WERI-Rb-1 (cell line): ENCODE measurements at regions not wholly inside any gene's neighbourhood (a gene's known extent, or its start where the extent isn't known, plus 50 kb on each side); places are given as distances from the start of the nearest gene placed in this dataset.

Source experiments
- DNase-seq: peaks from one replicate; pipeline ENCODE4 v3.0.0-alpha.2; 2020
- H3K27ac ChIP-seq: fragments of 250-450 bp; sonication (Bioruptor Pico); 2 replicates; pipeline ENCODE4 v1.5.1; 2020; ENCODE audit warnings: mild to moderate bottlenecking, moderate library complexity
- H3K27me3 ChIP-seq: fragments of 250-450 bp; sonication (Bioruptor Pico); 2 replicates; pipeline ENCODE4 v1.5.1; 2021; ENCODE audit warnings: mild to moderate bottlenecking, low read depth, moderate library complexity; ENCODE audit not compliant: insufficient read depth, severe bottlenecking
- H3K36me3 ChIP-seq: fragments of 250-450 bp; sonication (Bioruptor Pico); 2 replicates; pipeline ENCODE4 v1.5.1; 2020; ENCODE audit warnings: mild to moderate bottlenecking, moderate library complexity
- H3K4me3 ChIP-seq: 2 replicates; pipeline ENCODE4 v1.5.1; 2011; ENCODE audit warnings: low read depth, mild to moderate bottlenecking, control low read depth, low read length
- H3K9me3 ChIP-seq: fragments of 250-450 bp; sonication (Bioruptor Pico); 2 replicates; pipeline ENCODE4 v1.5.1; 2021; ENCODE audit warnings: mild to moderate bottlenecking, moderate library complexity; ENCODE audit not compliant: severe bottlenecking
- CTCF ChIP-seq: IDR thresholded peaks from 2 replicates; pipeline ENCODE4 v1.5.1; 2011; ENCODE audit warnings: low read depth, mild to moderate bottlenecking, control low read depth, inconsistent platforms, low read length

GRCh38 chr7:11895337-11895736 is 63.3 kb upstream of the THSD7A start:
- Histone ChIP-seq H3K27me3 (no peaks in the 10 kb centered on the region), H3K4me3 (no peak overlapping the region), H3K36me3 (no peaks in the 10 kb centered on the region), H3K27ac (no peak overlapping the region), H3K9me3 (no peaks in the 10 kb centered on the region)
- no peak for DNase-seq
- no peak for TF ChIP-seq CTCF

- no peak for TF ChIP-seq CTCF
- Histone ChIP-seq H3K9me3 (no peaks in the 10 kb centered on the region), H3K4me3 (no peak overlapping the region), H3K27me3 (no peaks in the 10 kb centered on the region), H3K27ac (no peak overlapping the region), H3K36me3 (no peaks in the 10 kb centered on the region)
- no peak for DNase-seq
Observed at GRCh38 chr7:11896663-11897062, 64.7 kb upstream of the THSD7A start.

GRCh38 chr7:11899247-11899646 is 67.2 kb upstream of the THSD7A start:
- DNase-seq: no peak
- no peaks in the 10 kb centered on the region for H3K36me3 ChIP-seq
- H3K9me3 ChIP-seq: no peaks in the 10 kb centered on the region
- no peak overlapping the region for H3K27ac ChIP-seq
- TF ChIP-seq CTCF: no peak
- H3K4me3 ChIP-seq: no peak overlapping the region
- no peaks in the 10 kb centered on the region for H3K27me3 ChIP-seq

GRCh38 chr7:11910253-11910652 is 78.3 kb upstream of the THSD7A start:
- no peak overlapping the region for H3K27ac ChIP-seq
- no peak for DNase-seq
- H3K4me3 ChIP-seq: no peak overlapping the region
- TF ChIP-seq CTCF: no peak
- H3K36me3 ChIP-seq: no peaks in the 10 kb centered on the region
- no peaks in the 10 kb centered on the region for H3K9me3 ChIP-seq
- no peaks in the 10 kb centered on the region for H3K27me3 ChIP-seq

- Histone ChIP-seq H3K27me3 (no peaks in the 10 kb centered on the region), H3K27ac (no peak overlapping the region), H3K9me3 (no peaks in the 10 kb centered on the region), H3K36me3 (no peaks in the 10 kb centered on the region), H3K4me3 (no peak overlapping the region)
- no peak for TF ChIP-seq CTCF
- DNase-seq: no peak
Observed at GRCh38 chr7:11911900-11912299, 79.9 kb upstream of the THSD7A start.

- Histone ChIP-seq H3K4me3 (no peak overlapping the region), H3K9me3 (no peaks in the 10 kb centered on the region), H3K27me3 (no peaks in the 10 kb centered on the region), H3K36me3 (no peaks in the 10 kb centered on the region), H3K27ac (no peak overlapping the region)
- no peak for DNase-seq
- TF ChIP-seq CTCF: no peak
Observed at GRCh38 chr7:11914645-11915044, 82.6 kb upstream of the THSD7A start.
